Parathyroid adenoma (tissue), 2 donors: ENCODE measurements at regions not wholly inside any gene's neighbourhood (a gene's known extent, or its start where the extent isn't known, plus 50 kb on each side); places are given as distances from the start of the nearest gene placed in this dataset.

Experiments used
- H2AFZ ChIP-seq: fragments of 300-600 bp; sonication (generic); one replicate; pipeline ENCODE4 v1.7.0; 2017; ENCODE audit warnings: antibody characterized with exemption, mild to moderate bottlenecking
- H3K27ac ChIP-seq: fragments of 300-600 bp; sonication (generic); one replicate; pipeline ENCODE4 v1.7.0; 2017
- H3K27me3 ChIP-seq: fragments of 300-600 bp; sonication (generic); one replicate; pipeline ENCODE4 v1.7.0; 2017; ENCODE audit warnings: low read length; ENCODE audit not compliant: control insufficient read depth, insufficient read depth
- H3K36me3 ChIP-seq: fragments of 300-600 bp; sonication (generic); one replicate; pipeline ENCODE4 v1.7.0; 2017; ENCODE audit warnings: low read length; ENCODE audit not compliant: control insufficient read depth, insufficient read depth
- H3K4me1 ChIP-seq: fragments of 300-600 bp; sonication (generic); one replicate; pipeline ENCODE4 v1.7.0; 2017; ENCODE audit warnings: control low read depth
- H3K4me2 ChIP-seq: fragments of 300-600 bp; sonication (generic); one replicate; pipeline ENCODE4 v1.7.0; 2017; ENCODE audit warnings: low read length
- H3K4me3 ChIP-seq: fragments of 300-600 bp; sonication (generic); one replicate; pipeline ENCODE4 v1.7.0; 2017; ENCODE audit warnings: low read depth, low read length
- H3K79me2 ChIP-seq: fragments of 300-600 bp; sonication (generic); one replicate; pipeline ENCODE4 v1.7.0; 2017; ENCODE audit warnings: control low read depth
- H3K9ac ChIP-seq: fragments of 300-600 bp; sonication (generic); one replicate; pipeline ENCODE4 v1.7.0; 2017; ENCODE audit warnings: mild to moderate bottlenecking
- H3K9me3 ChIP-seq: fragments of 300-600 bp; sonication (generic); one replicate; pipeline ENCODE4 v1.7.0; 2017; ENCODE audit warnings: low read length; ENCODE audit not compliant: control insufficient read depth
- CTCF ChIP-seq: fragments of 300-600 bp; sonication (generic); IDR thresholded peaks from one replicate; pipeline ENCODE4 v1.7.0; 2017; ENCODE audit warnings: antibody characterized with exemption, mild to moderate bottlenecking
- donor health status: primary hyperparathyroidism.

GRCh38 chr3:78177780-78178179, 1137.9 kb downstream of the ROBO2 start:
- Histone ChIP-seq H3K4me2 (no peak overlapping the region), H3K4me3 (no peak overlapping the region), H3K36me3 (no peaks in the 10 kb centered on the region), H3K9ac (no peak overlapping the region), H2AFZ (no peak overlapping the region), H3K4me1 (no peaks in the 10 kb centered on the region), H3K27ac (no peak overlapping the region), H3K9me3 (no peaks in the 10 kb centered on the region), H3K27me3 (no peaks in the 10 kb centered on the region), H3K79me2 (no peaks in the 10 kb centered on the region)
- TF ChIP-seq CTCF = no peak

- H3K4me2 ChIP-seq = no peak overlapping the region
- H3K79me2 ChIP-seq = no peaks in the 10 kb centered on the region
- H3K36me3 ChIP-seq = no peaks in the 10 kb centered on the region
- TF ChIP-seq CTCF = no peak
- no peak overlapping the region for H3K4me3 ChIP-seq
- no peak overlapping the region for H3K9ac ChIP-seq
- H3K27me3 ChIP-seq = no peaks in the 10 kb centered on the region
- no peak overlapping the region for H3K27ac ChIP-seq
- no peaks in the 10 kb centered on the region for H3K4me1 ChIP-seq
- H3K9me3 ChIP-seq = no peaks in the 10 kb centered on the region
- H2AFZ ChIP-seq = no peak overlapping the region
Measured at GRCh38 chr3:78178209-78178608, 1138.3 kb downstream of the ROBO2 start.

- Histone ChIP-seq H3K27ac (no peak overlapping the region), H3K4me3 (no peak overlapping the region), H3K79me2 (no peaks in the 10 kb centered on the region), H3K4me2 (no peak overlapping the region), H3K9ac (no peak overlapping the region), H3K9me3 (no peaks in the 10 kb centered on the region), H3K4me1 (no peaks in the 10 kb centered on the region), H3K27me3 (no peaks in the 10 kb centered on the region), H2AFZ (no peak overlapping the region), H3K36me3 (no peaks in the 10 kb centered on the region)
- no peak for TF ChIP-seq CTCF
Measured at GRCh38 chr3:78178740-78179363, 1139.0 kb downstream of the ROBO2 start.

GRCh38 chr3:78183906-78184599, 1144.2 kb downstream of the ROBO2 start:
- TF ChIP-seq CTCF = no peak
- H3K9me3 ChIP-seq = no peaks in the 10 kb centered on the region
- H3K4me2 ChIP-seq = no peak overlapping the region

GRCh38 chr3:78186404-78186803, 1146.5 kb downstream of the ROBO2 start:
- no peak overlapping the region for H3K27ac ChIP-seq
- no peaks in the 10 kb centered on the region for H3K79me2 ChIP-seq
- H3K36me3 ChIP-seq = no peaks in the 10 kb centered on the region
- no peak overlapping the region for H3K4me2 ChIP-seq
- H3K4me1 ChIP-seq = no peaks in the 10 kb centered on the region
- no peaks in the 10 kb centered on the region for H3K27me3 ChIP-seq
- H2AFZ ChIP-seq = no peak overlapping the region
- TF ChIP-seq CTCF = no peak
- no peaks in the 10 kb centered on the region for H3K9me3 ChIP-seq
- no peak overlapping the region for H3K9ac ChIP-seq
- H3K4me3 ChIP-seq = no peak overlapping the region

More at GRCh38 chr3:78183906-78184599, 1144.2 kb downstream of the ROBO2 start:
- Histone ChIP-seq H2AFZ (no peak overlapping the region), H3K36me3 (no peaks in the 10 kb centered on the region), H3K27ac (no peak overlapping the region), H3K79me2 (no peaks in the 10 kb centered on the region), H3K9ac (no peak overlapping the region), H3K4me3 (no peak overlapping the region), H3K27me3 (no peaks in the 10 kb centered on the region), H3K4me1 (no peaks in the 10 kb centered on the region)
